ENCODE measurements at regions not wholly inside any gene's neighbourhood (a gene's known extent, or its start where the extent isn't known, plus 50 kb on each side); places are given as distances from the start of the nearest gene placed in this dataset.

- intact Hi-C loops (cut with micrococcal nuclease), result no loop called here
- CTCF ChIA-PET, result no interaction called here
These were observed 994.5 kb upstream of the TENM4 start for GRCh38 chr11:80435345-80435744.

GRCh38 chr11:80432057-80432456 lies 991.2 kb upstream of the TENM4 start:
- H3K4me1 Mint-ChIP-seq (ENCODE audit: insufficient read depth, unreplicated experiment), result no peaks in the 10 kb centered on the region
- H3K27ac Mint-ChIP-seq (ENCODE audit: low read depth, unreplicated experiment), result no peak overlapping the region
- DNase-seq (ENCODE audit: unreplicated experiment), result no peak
- H3K36me3 Mint-ChIP-seq (ENCODE audit: insufficient read depth, unreplicated experiment), result no peaks in the 10 kb centered on the region
- intact Hi-C loops (cut with micrococcal nuclease), result no loop called here
- TF ChIP-seq CTCF (IDR thresholded peaks at IDR 0.05; ENCODE audit: unreplicated experiment), result no peak
- ChIA-PET POLR2A (interaction anchor here (0.7 to 1.1 kb wide), 2 partner anchors 9 to 17 kb away, joined by 3 read pairs; no protein-coding TSS in a partner anchor), CTCF (no interaction called here)
- H3K27me3 Mint-ChIP-seq (ENCODE audit: insufficient read depth, unreplicated experiment), result no peaks in the 10 kb centered on the region
- no peaks in the 10 kb centered on the region for H3K9me3 Mint-ChIP-seq (ENCODE audit: unreplicated experiment)
- H3K4me3 Mint-ChIP-seq (ENCODE audit: unreplicated experiment), result no peak overlapping the region
- no TSS peak for BruUV-seq (replicated peaks)

More at GRCh38 chr11:80435345-80435744, 994.5 kb upstream of the TENM4 start:
- no peak for TF ChIP-seq CTCF (IDR thresholded peaks at IDR 0.05; ENCODE audit: unreplicated experiment)
- H3K27ac Mint-ChIP-seq (ENCODE audit: low read depth, unreplicated experiment), result no peak overlapping the region
- no TSS peak for BruUV-seq (replicated peaks)
- H3K4me1 Mint-ChIP-seq (ENCODE audit: insufficient read depth, unreplicated experiment), result no peaks in the 10 kb centered on the region
- H3K4me3 Mint-ChIP-seq (ENCODE audit: unreplicated experiment), result no peak overlapping the region
- H3K27me3 Mint-ChIP-seq (ENCODE audit: insufficient read depth, unreplicated experiment), result no peaks in the 10 kb centered on the region
- H3K36me3 Mint-ChIP-seq (ENCODE audit: insufficient read depth, unreplicated experiment), result no peaks in the 10 kb centered on the region
- H3K9me3 Mint-ChIP-seq (ENCODE audit: unreplicated experiment), result no peaks in the 10 kb centered on the region
- DNase-seq (ENCODE audit: unreplicated experiment), result no peak
- POLR2A ChIA-PET, result interaction anchor here (1.0 kb wide), 1 partner anchor 32 kb away, joined by 3 read pairs; no protein-coding TSS in a partner anchor

GRCh38 chr11:80424012-80424695 lies 983.3 kb upstream of the TENM4 start:
- Mint-ChIP-seq H3K27me3 (ENCODE audit: insufficient read depth, unreplicated experiment) (no peaks in the 10 kb centered on the region), H3K4me3 (ENCODE audit: unreplicated experiment) (no peak overlapping the region), H3K36me3 (ENCODE audit: insufficient read depth, unreplicated experiment) (no peaks in the 10 kb centered on the region), H3K9me3 (ENCODE audit: unreplicated experiment) (no peaks in the 10 kb centered on the region), H3K4me1 (ENCODE audit: insufficient read depth, unreplicated experiment) (no peaks in the 10 kb centered on the region), H3K27ac (ENCODE audit: low read depth, unreplicated experiment) (no peak overlapping the region)
- ChIA-PET CTCF (interaction anchor here (0.6 kb wide), 1 partner anchor 608 kb away, joined by 4 read pairs; no protein-coding TSS in a partner anchor), POLR2A (no interaction called here)
- DNase-seq (ENCODE audit: unreplicated experiment), result no peak
- TF ChIP-seq CTCF (IDR thresholded peaks at IDR 0.05; ENCODE audit: unreplicated experiment), result no peak
- intact Hi-C loops (cut with micrococcal nuclease), result no loop called here
- BruUV-seq (replicated peaks), result no TSS peak

- ChIA-PET POLR2A (no interaction called here), CTCF (interaction anchor here (0.8 kb wide), 1 partner anchor 10 kb away, joined by 3 read pairs; no protein-coding TSS in a partner anchor)
- H3K27ac Mint-ChIP-seq (ENCODE audit: low read depth, unreplicated experiment), result no peak overlapping the region
- no peaks in the 10 kb centered on the region for H3K9me3 Mint-ChIP-seq (ENCODE audit: unreplicated experiment)
- no TSS peak for BruUV-seq (replicated peaks)
- no peak for DNase-seq (ENCODE audit: unreplicated experiment)
- no peak overlapping the region for H3K4me3 Mint-ChIP-seq (ENCODE audit: unreplicated experiment)
- intact Hi-C loops (cut with micrococcal nuclease), result no loop called here
- H3K27me3 Mint-ChIP-seq (ENCODE audit: insufficient read depth, unreplicated experiment), result no peaks in the 10 kb centered on the region
- no peak for TF ChIP-seq CTCF (IDR thresholded peaks at IDR 0.05; ENCODE audit: unreplicated experiment)
- no peaks in the 10 kb centered on the region for H3K36me3 Mint-ChIP-seq (ENCODE audit: insufficient read depth, unreplicated experiment)
- no peaks in the 10 kb centered on the region for H3K4me1 Mint-ChIP-seq (ENCODE audit: insufficient read depth, unreplicated experiment)
These were observed 979.5 kb upstream of the TENM4 start for GRCh38 chr11:80420374-80420773.

Measured in MCF 10A (cell line).